NCI-H82 (cell line): ENCODE measurements at regions not wholly inside any gene's neighbourhood (a gene's known extent, or its start where the extent isn't known, plus 50 kb on each side); places are given as distances from the start of the nearest gene placed in this dataset.
"Not testable (repeated sequence)": the region's sequence is repeated elsewhere in the genome, so short reads cannot be mapped to it uniquely, and the experiment has no call there.

Experiments used
- DNase-seq: peaks from one replicate; lab custom pipeline; 2025; lab: John Stamatoyannopoulos, UW

GRCh38 chr10:10043083-10043482 is 974.6 kb upstream of the CELF2 start:
- DNase-seq, result no peak

DNA sequence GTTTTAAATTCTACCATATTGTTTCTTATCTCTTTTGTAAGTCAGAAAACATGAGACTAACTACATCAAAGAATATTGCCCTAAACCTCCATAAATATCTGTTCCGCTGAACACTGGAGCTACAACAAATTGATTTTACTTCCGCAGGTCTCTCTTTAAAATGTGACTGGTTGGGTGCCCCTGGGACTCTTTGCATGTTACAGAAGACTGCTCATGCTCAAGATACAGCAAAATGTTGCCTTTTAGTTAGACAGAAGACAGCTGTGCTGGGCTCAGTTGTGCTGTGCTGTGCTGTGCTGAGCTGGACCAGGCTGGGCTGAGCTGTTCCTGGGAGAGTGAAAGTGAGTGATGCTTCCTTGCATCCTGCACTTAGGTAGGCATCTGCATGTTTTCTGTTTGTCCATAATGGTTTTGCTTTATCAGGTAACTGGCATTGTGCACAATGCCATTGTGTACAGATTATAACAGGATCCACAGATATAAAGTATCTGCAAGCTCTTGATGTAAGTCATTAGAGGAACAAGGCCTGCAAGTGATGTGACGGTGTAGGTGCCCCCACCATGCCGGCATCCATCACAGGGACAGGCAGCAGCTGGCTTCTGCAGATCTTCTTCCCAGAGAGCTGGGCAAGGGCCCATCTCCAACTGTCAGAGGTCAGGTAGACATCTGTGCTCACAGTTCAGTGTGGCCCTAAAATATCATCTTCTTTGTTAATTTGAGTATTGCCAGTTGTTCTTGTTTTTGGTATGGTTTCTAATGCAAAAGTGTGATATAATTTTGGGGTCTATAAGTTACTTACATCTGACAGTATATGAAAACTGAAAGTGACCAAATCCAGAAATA is 972.5 kb upstream of the CELF2 start:
- no peak for DNase-seq

GRCh38 chr10:10045765-10046028 is 972.0 kb upstream of the CELF2 start:
- no peak for DNase-seq

GRCh38 chr10:10047426-10047825 is 970.2 kb upstream of the CELF2 start:
- DNase-seq, result no peak

GRCh38 chr10:10053051-10053450 is 964.6 kb upstream of the CELF2 start:
- no peak for DNase-seq

DNA sequence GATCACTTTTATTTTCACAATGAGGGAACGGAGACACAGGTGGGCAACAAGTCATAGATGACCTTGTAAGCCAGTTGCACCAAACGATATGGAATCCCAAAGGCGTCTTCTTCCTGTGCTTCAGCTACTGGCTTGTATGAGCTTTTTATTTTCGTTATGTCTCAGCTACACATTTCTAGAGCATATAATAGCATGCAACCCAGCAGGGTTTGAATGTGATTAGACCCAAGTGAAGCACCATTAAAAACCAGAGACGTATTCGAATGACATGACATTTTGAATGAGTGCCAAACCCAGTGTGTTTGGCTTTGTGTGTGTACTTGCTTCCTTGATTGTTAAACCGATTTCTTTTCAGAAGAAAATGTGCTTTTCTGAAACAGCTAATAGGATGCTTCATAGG is 963.2 kb upstream of the CELF2 start:
- no peak for DNase-seq

- no peak for DNase-seq
Observed at GRCh38 chr10:10055656-10056442, 961.8 kb upstream of the CELF2 start.

DNA sequence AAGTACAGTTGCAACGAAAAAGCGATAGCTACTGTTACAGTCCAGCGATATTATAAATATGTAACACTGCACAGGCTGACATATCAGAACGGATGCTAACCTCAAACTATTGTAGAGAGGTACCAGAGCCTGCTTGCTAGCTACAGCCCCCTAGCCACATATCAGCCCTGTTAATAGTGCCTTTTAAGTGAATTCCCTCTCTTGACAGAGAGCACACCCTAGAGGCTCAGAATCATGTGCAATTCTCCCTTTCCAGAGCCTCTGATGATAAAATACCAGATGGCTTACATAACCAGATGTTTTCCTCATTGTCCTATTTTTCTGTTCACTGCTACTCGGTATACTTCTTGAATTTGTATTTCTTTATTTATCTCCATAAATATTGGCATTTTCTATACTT is 960.7 kb upstream of the CELF2 start:
- DNase-seq, result no peak

GRCh38 chr10:10067644-10068043 is 950.0 kb upstream of the CELF2 start:
- no peak for DNase-seq

DNA sequence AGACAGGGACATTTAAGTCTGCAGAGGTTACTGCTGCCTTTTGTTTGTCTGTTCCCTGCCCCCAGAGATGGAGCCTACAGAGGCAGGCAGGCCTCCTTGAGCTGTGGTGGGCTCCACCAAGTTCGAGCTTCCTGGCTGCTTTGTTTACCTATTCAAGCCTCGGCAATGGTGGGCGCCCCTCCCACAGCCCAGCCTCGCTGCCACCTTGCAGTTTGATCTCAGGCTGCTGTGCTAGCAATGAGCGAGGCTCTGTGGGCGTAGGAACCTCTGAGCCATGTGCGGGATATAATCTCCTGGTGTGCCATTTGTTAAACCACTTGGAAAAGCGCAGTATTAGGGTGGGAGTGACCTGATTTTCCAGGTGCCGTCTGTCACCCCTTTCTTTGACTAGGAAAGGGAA is 942.8 kb upstream of the CELF2 start:
- DNase-seq, result not testable (repeated sequence)

- no peak for DNase-seq
Observed at GRCh38 chr10:10078446-10078845, 939.2 kb upstream of the CELF2 start.

GRCh38 chr10:10092581-10092980 is 925.1 kb upstream of the CELF2 start:
- DNase-seq, result no peak

GRCh38 chr10:10093021-10093420 is 924.7 kb upstream of the CELF2 start:
- no peak for DNase-seq

GRCh38 chr10:10094691-10095090 is 923.0 kb upstream of the CELF2 start:
- no peak for DNase-seq

- DNase-seq, result no peak
Observed at GRCh38 chr10:10096296-10096695, 921.4 kb upstream of the CELF2 start.

- no peak for DNase-seq
Observed at GRCh38 chr10:10096898-10097297, 920.8 kb upstream of the CELF2 start.

- DNase-seq, result no peak
Observed at GRCh38 chr10:10101106-10101505, 916.6 kb upstream of the CELF2 start.

GRCh38 chr10:10110844-10111490 is 906.7 kb upstream of the CELF2 start:
- no peak for DNase-seq

DNA sequence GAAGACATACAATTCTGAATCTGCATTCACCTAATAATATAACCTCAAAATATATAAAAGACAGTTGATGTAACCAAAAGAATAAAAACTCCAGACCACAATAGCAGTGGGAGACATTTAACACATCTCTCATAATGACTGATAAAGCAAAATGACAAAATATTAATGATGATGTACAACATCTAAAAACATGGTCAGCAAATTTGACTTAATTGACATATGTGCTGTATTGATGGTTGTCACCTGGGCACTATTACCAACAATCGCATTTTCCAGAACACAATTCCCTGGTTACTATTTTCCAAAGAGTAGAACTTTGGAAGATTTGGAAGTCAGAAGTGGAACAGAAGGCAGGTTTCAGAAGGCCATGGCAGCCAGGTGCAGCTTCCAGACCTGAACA is 899.5 kb upstream of the CELF2 start:
- DNase-seq, result no peak

DNA sequence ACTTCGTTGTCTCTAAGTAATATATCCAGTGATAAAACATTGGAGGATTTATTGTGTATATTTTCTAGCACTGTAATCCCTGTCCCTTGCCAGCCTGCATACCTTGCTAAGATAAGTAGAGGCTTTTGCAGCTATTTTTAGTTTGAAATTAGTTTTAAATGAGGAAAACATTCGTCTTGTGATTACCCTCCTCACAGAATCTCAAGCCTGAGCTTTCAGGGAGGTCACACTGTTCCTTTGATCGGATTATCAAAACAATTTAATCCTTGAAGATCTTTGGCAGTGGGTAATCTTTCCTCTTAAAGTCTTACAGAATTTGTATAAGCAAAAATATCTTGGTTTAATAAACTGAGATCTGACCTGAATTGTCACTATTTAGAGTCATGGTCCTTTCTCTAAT is 897.0 kb upstream of the CELF2 start:
- peak; percentile 67 for DNase-seq

GRCh38 chr10:10125676-10126075 is 892.0 kb upstream of the CELF2 start:
- no peak for DNase-seq

GRCh38 chr10:10126218-10126617 is 891.5 kb upstream of the CELF2 start:
- DNase-seq, result no peak

DNA sequence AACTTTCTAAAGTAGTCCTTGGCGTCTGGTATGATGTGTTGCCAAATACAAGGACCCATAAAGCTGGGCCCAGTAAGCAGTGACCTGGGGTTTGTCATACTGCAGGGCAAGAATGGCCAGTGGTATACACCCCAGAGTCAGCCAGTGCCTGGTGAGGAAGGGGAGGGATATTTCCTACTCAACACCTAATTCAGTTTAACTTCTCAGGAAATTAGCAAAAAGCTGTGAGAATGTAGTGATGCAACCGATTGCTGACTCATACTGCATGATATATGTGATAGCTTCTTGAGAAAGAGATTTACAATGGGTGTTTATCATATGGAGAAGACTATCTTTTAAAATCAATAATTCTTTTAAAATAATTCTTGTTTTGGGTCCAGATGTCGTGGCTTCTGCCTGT is 889.3 kb upstream of the CELF2 start:
- DNase-seq, result no peak
